Heart left ventricle (tissue), 13 donors: ENCODE measurements at regions not wholly inside any gene's neighbourhood (a gene's known extent, or its start where the extent isn't known, plus 50 kb on each side); places are given as distances from the start of the nearest gene placed in this dataset.

Source experiments
- CTCF ChIP-seq, 12 donors: fragments of 200-600 bp; sonication (generic) in 4 of 12; IDR thresholded peaks; one replicate each; pipeline versions ENCODE4 v1.5.0 to v1.8.0; 2018 to 2022; ENCODE audit warnings: antibody characterized with exemption in 12 of 12, mild to moderate bottlenecking in 5 of 12
- POLR2A ChIP-seq, 2 donors: fragments of 450-650 bp; IDR thresholded peaks; one replicate each; pipeline ENCODE4 v1.6.1; 2017; ENCODE audit warnings: antibody characterized with exemption in 2 of 2, mild to moderate bottlenecking in 2 of 2, moderate library complexity in 2 of 2
- donor health status: ischemic (EF 13 %, LVEDD 7.1; RV severe dilation, severe dysfunction).
- donor health status: DM: no; HTN: yes; CAD: no.
- donor health status: DM: no; HTN: no; CAD: no.
- donor health status: ischemic (EF 25% LVEDD 6.9; RV normal size, moderate dysfunction).
- donor health status: ischemic (EF 25% LVEDD 5.7; RV mildly dilated, moderate dysfunction).
- donor health status: ischemic (EF 35%, LVEDD 5.7; RV mildly dilated, moderate dysfunction).
- donor health status: nonischemic (EF 11% LVEDD 7.7; RV severe dilation, severe dysfunction).
- donor health status: DM: yes; HTN: yes; CAD: no.
- donor health status: PGD.
- donor health status: ischemic (EF 29% LVEDD 5.4; RV normal size, mild dysfunction).
- donor health status: nonischemic (EF 23%, LVEDD 6.1; RV moderate dilation, normal function).

DNA sequence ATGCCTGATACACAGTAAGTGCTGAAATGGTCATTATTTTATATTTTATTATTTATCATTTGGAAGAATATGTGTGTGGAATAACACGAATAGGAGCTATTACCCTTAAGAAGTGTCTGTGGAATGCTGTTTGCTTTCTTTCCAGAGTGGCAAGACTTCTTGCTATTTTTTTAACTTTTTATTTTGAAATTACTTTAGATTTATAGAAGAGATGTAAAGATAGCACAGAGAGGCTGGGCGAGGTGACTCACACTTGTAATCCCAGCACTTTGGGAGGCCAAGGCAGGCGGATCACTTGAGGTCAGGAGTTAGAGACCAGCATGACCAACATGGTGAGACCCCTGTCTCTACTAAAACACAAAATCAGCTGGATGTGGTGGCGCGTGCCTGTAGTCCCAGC is 58.9 kb upstream of the PAX6 start:
- no peak for TF ChIP-seq POLR2A (IDR thresholded peaks at IDR 0.05)
- TF ChIP-seq CTCF (IDR thresholded peaks at IDR 0.05), result no peak
